Esophagus squamous epithelium (tissue), 5 donors: ENCODE measurements at regions not wholly inside any gene's neighbourhood (a gene's known extent, or its start where the extent isn't known, plus 50 kb on each side); places are given as distances from the start of the nearest gene placed in this dataset.

ENCODE experiments used
- DNase-seq: peaks from one replicate; lab custom pipeline; 2025; lab: John Stamatoyannopoulos, UW
- H3K27ac ChIP-seq, 4 donors: fragments of 200-600 bp; sonication (generic); one replicate each; pipeline ENCODE4 v1.5.1; 2016 to 2019; ENCODE audit warnings: mild to moderate bottlenecking in 1 of 4
- H3K27me3 ChIP-seq, 4 donors: fragments of 200-600 bp; sonication (generic); 1 replicate in 3 of 4; 2 replicates in 1 of 4; pipeline versions ENCODE4 v1.5.1 to v1.6.0; 2017 to 2021; ENCODE audit warnings: antibody characterized with exemption in 1 of 4
- H3K36me3 ChIP-seq, 3 donors: fragments of 200-600 bp; sonication (generic); one replicate each; pipeline ENCODE4 v1.5.1; 2016 to 2019
- H3K4me1 ChIP-seq, 3 donors: fragments of 200-600 bp; sonication (generic); one replicate each; pipeline ENCODE4 v1.5.1; 2017 to 2019
- H3K4me3 ChIP-seq, 4 donors: fragments of 200-600 bp; sonication (generic); 1 replicate in 3 of 4; 2 replicates in 1 of 4; pipeline ENCODE4 v1.5.1; 2016 to 2019; ENCODE audit warnings: mild to moderate bottlenecking in 2 of 4, moderate library complexity in 1 of 4
- H3K9me3 ChIP-seq, 3 donors: fragments of 200-600 bp; sonication (generic); one replicate each; pipeline ENCODE4 v1.5.1; 2016 to 2019
- CTCF ChIP-seq, 6 experiments: fragments of 450-650 bp in 4 of 6; fragments of 200-600 bp in 2 of 6; sonication (generic) in 2 of 6; IDR thresholded peaks; one replicate each; pipeline ENCODE4 v1.5.1; 2016 to 2019; ENCODE audit warnings: antibody characterized with exemption in 6 of 6, mild to moderate bottlenecking in 4 of 6, moderate library complexity in 4 of 6
- POLR2A ChIP-seq, 4 donors: fragments of 450-650 bp; IDR thresholded peaks; one replicate each; pipeline ENCODE4 v1.6.1; 2017; ENCODE audit warnings: antibody characterized with exemption in 4 of 4, mild to moderate bottlenecking in 4 of 4, moderate library complexity in 3 of 4
- WGBS, 2 donors: methylation state at CpG; one replicate each; pipeline ENCODE4 v1.1.5; 2018; 5-methylcytosine and 5-hydroxymethylcytosine counted together
- intact Hi-C: fragments of 100-400 bp; cut with DNase I; formaldehyde crosslinking; loops from one replicate; pipeline ENCODE4 v1.15.0; 2022
- donor health status: DM: yes; HTN: yes; CAD: no.

- no peaks in the 10 kb centered on the region for H3K27me3 ChIP-seq
- 45 to 47% methylated on average over 2 of the region's 2 CpGs for WGBS, 2 donors
- no peaks in the 10 kb centered on the region for H3K9me3 ChIP-seq
- TF ChIP-seq POLR2A (IDR thresholded peaks at IDR 0.05) (no peak), CTCF (IDR thresholded peaks at IDR 0.05) (no peak)
- no peak for DNase-seq
- no peak overlapping the region for H3K27ac ChIP-seq
- H3K36me3 ChIP-seq, result no peaks in the 10 kb centered on the region
- intact Hi-C loops, result no loop called here
- no peak overlapping the region for H3K4me3 ChIP-seq
- no peaks in the 10 kb centered on the region for H3K4me1 ChIP-seq
These were observed 350.2 kb upstream of the IMPG1 start for GRCh38 chr6:76422511-76423213.

DNA sequence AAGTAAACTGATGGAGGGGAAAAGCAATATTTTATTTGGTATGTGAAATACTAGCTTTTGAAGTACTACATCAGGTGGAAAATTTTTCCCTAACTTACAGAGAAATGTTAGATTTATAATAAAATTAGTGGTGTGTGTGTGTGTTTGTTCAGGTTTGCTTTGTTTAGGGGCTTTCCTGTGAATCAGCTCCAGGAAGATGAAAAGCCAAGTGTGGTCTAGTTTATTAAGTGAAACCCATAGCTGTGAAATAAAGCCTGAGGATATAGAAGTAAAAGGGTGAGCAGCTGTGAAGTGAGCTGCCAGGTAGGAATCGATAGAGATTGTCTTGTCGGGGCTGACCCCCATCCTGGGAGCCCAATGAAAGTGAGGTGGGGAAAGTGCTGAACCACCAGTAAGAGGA lies 347.6 kb upstream of the IMPG1 start:
- TF ChIP-seq CTCF (IDR thresholded peaks at IDR 0.05) (no peak), POLR2A (IDR thresholded peaks at IDR 0.05) (no peak)
- Histone ChIP-seq H3K4me3 (no peak overlapping the region), H3K9me3 (no peaks in the 10 kb centered on the region), H3K27me3 (no peaks in the 10 kb centered on the region), H3K27ac (no peak overlapping the region), H3K4me1 (no peaks in the 10 kb centered on the region), H3K36me3 (no peaks in the 10 kb centered on the region)
- intact Hi-C loops, result no loop called here
- 68 to 72% methylated on average over 2 of the region's 2 CpGs for WGBS, 2 donors
- no peak for DNase-seq

DNA sequence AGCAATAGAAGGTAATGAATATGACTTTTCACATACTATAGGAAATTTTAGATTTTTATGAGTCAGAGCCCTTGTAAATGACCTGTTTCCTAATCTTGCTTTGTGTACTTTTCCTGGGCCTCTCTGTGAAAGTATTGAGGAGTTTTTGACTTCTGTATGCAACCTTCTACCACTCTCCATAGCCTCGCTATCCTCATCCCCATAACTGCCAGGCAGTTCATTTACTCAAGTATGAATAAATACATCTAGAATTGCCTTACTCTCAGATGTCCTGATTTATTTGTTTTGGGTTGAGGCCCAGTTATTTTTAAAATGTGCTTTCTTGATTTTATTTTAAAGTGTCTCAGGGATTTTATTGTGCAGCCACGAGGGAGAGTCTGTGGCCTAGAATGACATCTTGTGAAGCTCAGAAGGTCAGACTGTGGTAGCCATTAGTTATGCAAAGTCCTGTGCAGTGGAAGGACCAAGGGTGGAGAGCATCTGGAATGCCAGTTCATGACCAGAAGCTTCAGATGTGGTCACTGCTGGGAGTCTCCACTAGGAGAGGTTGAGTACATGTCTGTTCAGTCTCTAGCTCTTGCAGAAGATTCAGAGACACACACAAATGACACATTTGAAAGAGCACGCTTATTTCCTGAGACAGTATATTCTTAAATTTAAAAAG lies 346.2 kb upstream of the IMPG1 start:
- Histone ChIP-seq H3K27ac (no peak overlapping the region), H3K4me1 (no peaks in the 10 kb centered on the region), H3K27me3 (no peaks in the 10 kb centered on the region), H3K36me3 (no peaks in the 10 kb centered on the region), H3K9me3 (no peaks in the 10 kb centered on the region), H3K4me3 (no peak overlapping the region)
- intact Hi-C loops, result no loop called here
- TF ChIP-seq POLR2A (IDR thresholded peaks at IDR 0.05), result no peak
- no peak for TF ChIP-seq CTCF (IDR thresholded peaks at IDR 0.05)
- WGBS, 2 donors, result 53 to 56% methylated on average over 3 of the region's 3 CpGs
- DNase-seq, result no peak

GRCh38 chr6:76416821-76417605 lies 344.6 kb upstream of the IMPG1 start:
- Histone ChIP-seq H3K36me3 (no peaks in the 10 kb centered on the region), H3K9me3 (no peaks in the 10 kb centered on the region), H3K27me3 (no peaks in the 10 kb centered on the region), H3K4me3 (no peak overlapping the region), H3K27ac (no peak overlapping the region), H3K4me1 (no peaks in the 10 kb centered on the region)
- intact Hi-C loops, result no loop called here
- DNase-seq, result no peak
- TF ChIP-seq POLR2A (IDR thresholded peaks at IDR 0.05) (no peak), CTCF (IDR thresholded peaks at IDR 0.05) (no peak)
- WGBS, 2 donors, result 15 to 24% methylated on average over 5 of the region's 5 CpGs

DNA sequence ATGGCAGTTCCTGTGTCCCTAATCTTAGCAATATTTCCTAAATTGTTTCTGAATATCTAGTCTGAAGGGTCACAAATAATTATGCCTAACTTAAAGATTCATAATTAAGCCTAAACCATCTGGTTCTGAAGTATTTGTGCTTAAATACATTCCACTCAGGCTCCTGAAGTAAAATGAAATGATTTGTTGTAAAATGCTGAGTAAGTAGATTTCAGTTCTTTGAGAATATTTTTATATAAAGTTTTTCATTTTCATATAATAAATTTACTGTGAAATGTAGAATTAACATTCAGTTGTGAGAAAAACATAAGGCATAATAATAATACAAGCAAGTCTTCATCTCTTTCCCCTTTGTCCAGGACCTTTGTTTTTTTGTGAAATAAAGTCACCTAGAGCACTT lies 330.6 kb upstream of the IMPG1 start:
- no peak for TF ChIP-seq CTCF (IDR thresholded peaks at IDR 0.05)
- no peak for TF ChIP-seq POLR2A (IDR thresholded peaks at IDR 0.05)
- H3K4me3 ChIP-seq, result no peak overlapping the region
- no peaks in the 10 kb centered on the region for H3K36me3 ChIP-seq
- intact Hi-C loops, result no loop called here
- H3K4me1 ChIP-seq, result no peaks in the 10 kb centered on the region
- no peak for DNase-seq
- H3K27ac ChIP-seq, result no peak overlapping the region
- no peaks in the 10 kb centered on the region for H3K9me3 ChIP-seq
- H3K27me3 ChIP-seq, result no peaks in the 10 kb centered on the region
